ENCODE measurements at regions not wholly inside any gene's neighbourhood (a gene's known extent, or its start where the extent isn't known, plus 50 kb on each side); places are given as distances from the start of the nearest gene placed in this dataset.

GRCh38 chr3:117348884-117349283 lies 639.3 kb downstream of the TUSC7 start:
- Mint-ChIP-seq H3K27me3 (ENCODE audit: low read depth, unreplicated experiment) (no peaks in the 10 kb centered on the region), H3K36me3 (ENCODE audit: low read depth, unreplicated experiment) (no peaks in the 10 kb centered on the region), H3K4me1 (ENCODE audit: low read depth, unreplicated experiment) (no peaks in the 10 kb centered on the region), H3K9me3 (ENCODE audit: unreplicated experiment) (no peaks in the 10 kb centered on the region), H3K27ac (ENCODE audit: unreplicated experiment) (no peak overlapping the region), H3K4me3 (ENCODE audit: unreplicated experiment) (no peak overlapping the region)
- Histone ChIP-seq H3K27me3 (ENCODE audit: insufficient read depth, low read length) (no peaks in the 10 kb centered on the region), H3K4me3 (ENCODE audit: insufficient read depth, low read depth, low read length) (no peak overlapping the region), H3K79me2 (ENCODE audit: insufficient read depth, low read length) (no peaks in the 10 kb centered on the region), H2AFZ (ENCODE audit: low read depth, low read length) (no peak overlapping the region), H3K4me2 (ENCODE audit: low read length) (no peak overlapping the region), H3K27ac (ENCODE audit: low read depth, low read length) (no peak overlapping the region), H3K9me3 (ENCODE audit: insufficient read depth, low read depth, low read length) (no peaks in the 10 kb centered on the region), H3K9ac (ENCODE audit: low read length) (no peak overlapping the region), H3K36me3 (ENCODE audit: insufficient read depth, low read length) (no peaks in the 10 kb centered on the region), H4K20me1 (ENCODE audit: insufficient read depth, low read length) (no peaks in the 10 kb centered on the region), H3K4me1 (ENCODE audit: insufficient read depth, low read length) (no peaks in the 10 kb centered on the region)
- FAIRE-seq, result no peak
- TF ChIP-seq EZH2 (IDR thresholded peaks at IDR 0.05; ENCODE audit: insufficient read depth, low read length), result no peak
- TF ChIP-seq, protein P1, sequence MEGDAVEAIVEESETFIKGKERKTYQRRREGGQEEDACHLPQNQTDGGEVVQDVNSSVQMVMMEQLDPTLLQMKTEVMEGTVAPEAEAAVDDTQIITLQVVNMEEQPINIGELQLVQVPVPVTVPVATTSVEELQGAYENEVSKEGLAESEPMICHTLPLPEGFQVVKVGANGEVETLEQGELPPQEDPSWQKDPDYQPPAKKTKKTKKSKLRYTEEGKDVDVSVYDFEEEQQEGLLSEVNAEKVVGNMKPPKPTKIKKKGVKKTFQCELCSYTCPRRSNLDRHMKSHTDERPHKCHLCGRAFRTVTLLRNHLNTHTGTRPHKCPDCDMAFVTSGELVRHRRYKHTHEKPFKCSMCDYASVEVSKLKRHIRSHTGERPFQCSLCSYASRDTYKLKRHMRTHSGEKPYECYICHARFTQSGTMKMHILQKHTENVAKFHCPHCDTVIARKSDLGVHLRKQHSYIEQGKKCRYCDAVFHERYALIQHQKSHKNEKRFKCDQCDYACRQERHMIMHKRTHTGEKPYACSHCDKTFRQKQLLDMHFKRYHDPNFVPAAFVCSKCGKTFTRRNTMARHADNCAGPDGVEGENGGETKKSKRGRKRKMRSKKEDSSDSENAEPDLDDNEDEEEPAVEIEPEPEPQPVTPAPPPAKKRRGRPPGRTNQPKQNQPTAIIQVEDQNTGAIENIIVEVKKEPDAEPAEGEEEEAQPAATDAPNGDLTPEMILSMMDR (IDR thresholded peaks at IDR 0.05; ENCODE audit: insufficient read depth, low read depth, low read length), result no peak
- DNase-seq (ENCODE audit: low read depth), result no peak

DNA sequence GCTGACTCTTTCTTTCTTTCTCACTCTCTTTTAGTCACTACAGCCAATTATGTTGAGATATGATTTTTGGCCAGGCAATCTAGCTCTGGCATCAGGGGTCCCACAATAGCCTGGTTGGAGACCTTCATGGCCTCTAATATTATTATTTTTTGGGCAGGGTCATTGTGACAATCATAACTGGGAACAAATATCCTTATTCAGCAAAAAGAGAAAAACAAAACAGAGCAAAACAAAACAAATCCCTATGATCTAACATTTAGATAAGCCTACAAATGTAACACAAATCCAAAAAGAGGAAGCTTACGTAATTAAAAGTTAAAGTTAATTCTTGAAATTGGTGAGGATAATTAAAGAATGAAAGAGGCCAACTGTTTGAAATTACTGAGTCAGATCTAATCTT lies 640.0 kb downstream of the TUSC7 start:
- Mint-ChIP-seq H3K9me3 (ENCODE audit: unreplicated experiment) (no peaks in the 10 kb centered on the region), H3K4me1 (ENCODE audit: low read depth, unreplicated experiment) (no peaks in the 10 kb centered on the region), H3K36me3 (ENCODE audit: low read depth, unreplicated experiment) (no peaks in the 10 kb centered on the region), H3K27ac (ENCODE audit: unreplicated experiment) (no peak overlapping the region), H3K27me3 (ENCODE audit: low read depth, unreplicated experiment) (no peaks in the 10 kb centered on the region), H3K4me3 (ENCODE audit: unreplicated experiment) (no peak overlapping the region)
- TF ChIP-seq EZH2 (IDR thresholded peaks at IDR 0.05; ENCODE audit: insufficient read depth, low read length), result no peak
- TF ChIP-seq, protein P1 (IDR thresholded peaks at IDR 0.05; ENCODE audit: insufficient read depth, low read depth, low read length), result no peak
- DNase-seq (ENCODE audit: low read depth) (no peak), FAIRE-seq (no peak)
- H3K9me3 ChIP-seq (ENCODE audit: insufficient read depth, low read depth, low read length), result no peaks in the 10 kb centered on the region
- H3K27ac ChIP-seq (ENCODE audit: low read depth, low read length), result no peak overlapping the region
- no peaks in the 10 kb centered on the region for H3K79me2 ChIP-seq (ENCODE audit: insufficient read depth, low read length)
- no peak overlapping the region for H3K4me3 ChIP-seq (ENCODE audit: insufficient read depth, low read depth, low read length)
- H3K9ac ChIP-seq (ENCODE audit: low read length), result no peak overlapping the region
- H4K20me1 ChIP-seq (ENCODE audit: insufficient read depth, low read length), result no peaks in the 10 kb centered on the region
- H2AFZ ChIP-seq (ENCODE audit: low read depth, low read length), result no peak overlapping the region
- H3K36me3 ChIP-seq (ENCODE audit: insufficient read depth, low read length), result no peaks in the 10 kb centered on the region
- no peaks in the 10 kb centered on the region for H3K27me3 ChIP-seq (ENCODE audit: insufficient read depth, low read length)
- no peaks in the 10 kb centered on the region for H3K4me1 ChIP-seq (ENCODE audit: insufficient read depth, low read length)
- H3K4me2 ChIP-seq (ENCODE audit: low read length), result no peak overlapping the region

DNA sequence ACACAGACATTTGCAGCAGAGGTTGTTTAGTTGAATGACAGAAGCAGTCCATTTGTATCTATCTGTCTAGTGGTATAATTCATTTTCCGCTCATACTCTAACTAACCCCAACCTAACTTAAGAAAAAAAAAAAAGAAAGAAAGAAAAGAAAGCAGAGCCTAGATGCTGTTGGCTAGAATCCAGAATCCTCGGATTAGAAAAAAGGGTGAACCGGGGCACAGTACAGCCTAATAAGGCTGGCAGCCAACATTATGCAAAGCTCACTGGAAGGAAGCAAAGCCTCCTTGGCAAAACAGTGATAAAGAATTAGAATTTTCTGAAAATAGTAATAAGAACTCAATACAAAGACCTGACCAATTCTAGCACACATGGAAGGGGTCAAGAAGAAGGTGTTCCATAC lies 640.8 kb downstream of the TUSC7 start:
- H3K4me1 Mint-ChIP-seq (ENCODE audit: low read depth, unreplicated experiment), result no peaks in the 10 kb centered on the region
- no peak overlapping the region for H3K4me2 ChIP-seq (ENCODE audit: low read length)
- H3K4me1 ChIP-seq (ENCODE audit: insufficient read depth, low read length), result no peaks in the 10 kb centered on the region
- H3K79me2 ChIP-seq (ENCODE audit: insufficient read depth, low read length), result no peaks in the 10 kb centered on the region
- no peaks in the 10 kb centered on the region for H3K27me3 Mint-ChIP-seq (ENCODE audit: low read depth, unreplicated experiment)
- no peak overlapping the region for H3K4me3 ChIP-seq (ENCODE audit: insufficient read depth, low read depth, low read length)
- no peak overlapping the region for H3K27ac ChIP-seq (ENCODE audit: low read depth, low read length)
- no peak overlapping the region for H2AFZ ChIP-seq (ENCODE audit: low read depth, low read length)
- H3K27me3 ChIP-seq (ENCODE audit: insufficient read depth, low read length), result no peaks in the 10 kb centered on the region
- DNase-seq (ENCODE audit: low read depth) (no peak), FAIRE-seq (no peak)
- no peak overlapping the region for H3K9ac ChIP-seq (ENCODE audit: low read length)
- H3K36me3 ChIP-seq (ENCODE audit: insufficient read depth, low read length), result no peaks in the 10 kb centered on the region
- H3K36me3 Mint-ChIP-seq (ENCODE audit: low read depth, unreplicated experiment), result no peaks in the 10 kb centered on the region
- H3K4me3 Mint-ChIP-seq (ENCODE audit: unreplicated experiment), result no peak overlapping the region
- no peaks in the 10 kb centered on the region for H4K20me1 ChIP-seq (ENCODE audit: insufficient read depth, low read length)
- H3K9me3 ChIP-seq (ENCODE audit: insufficient read depth, low read depth, low read length), result no peaks in the 10 kb centered on the region
- no peak overlapping the region for H3K27ac Mint-ChIP-seq (ENCODE audit: unreplicated experiment)
- TF ChIP-seq, protein P1 (IDR thresholded peaks at IDR 0.05; ENCODE audit: insufficient read depth, low read depth, low read length), result no peak
- TF ChIP-seq EZH2 (IDR thresholded peaks at IDR 0.05; ENCODE audit: insufficient read depth, low read length), result no peak
- H3K9me3 Mint-ChIP-seq (ENCODE audit: unreplicated experiment), result no peaks in the 10 kb centered on the region

All from astrocyte (in vitro differentiated cells and primary cell).